ENCODE measurements at regions not wholly inside any gene's neighbourhood (a gene's known extent, or its start where the extent isn't known, plus 50 kb on each side); places are given as distances from the start of the nearest gene placed in this dataset.

DNA sequence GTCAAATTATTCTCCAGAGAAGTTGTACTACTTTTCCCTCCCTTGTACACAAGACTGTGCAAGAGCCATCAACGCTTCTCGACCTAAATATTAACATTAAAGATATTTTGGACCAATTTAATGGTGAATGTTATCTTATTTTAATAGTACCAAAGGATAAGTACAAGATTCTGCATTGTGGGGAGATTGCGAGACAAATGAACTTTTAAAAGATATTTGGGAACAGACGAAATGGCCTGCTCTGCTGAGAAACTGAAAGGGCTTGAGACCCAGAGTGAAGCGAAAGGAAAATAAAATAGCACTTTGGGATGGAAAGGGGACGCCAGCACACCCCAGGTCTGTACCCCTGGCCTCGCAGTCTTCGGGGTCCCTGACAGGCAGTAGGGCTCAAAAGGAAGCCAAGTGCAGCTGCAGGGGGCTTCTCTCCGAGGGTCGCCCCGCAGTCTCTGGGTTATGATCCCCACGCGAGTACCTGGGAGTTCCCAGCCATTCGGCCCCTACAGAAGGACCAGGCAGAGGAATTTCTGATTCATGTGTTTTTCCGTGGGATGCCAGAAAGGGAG, 97.6 kb upstream of the VGLL3 start:
- Mint-ChIP-seq H3K27ac (peak overlapping the region in 2 of 6 donors; percentile 7 to 50), H3K36me3 (no peaks in the 10 kb centered on the region), H3K9me3 (no peaks in the 10 kb centered on the region), H3K4me1 (peaks cover 10 to 13% (median 11%) of the 10 kb centered on the region in 3 donors), H3K4me3 (peak overlapping the region; percentile 76 to 91 (median 84)), H3K27me3 (peaks cover 5 to 12% (median 7%) of the 10 kb centered on the region in 3 donors)
- DNase-seq (no peak), ATAC-seq (ENCODE audit: low read depth in 2 of 2) (no peak)

GRCh38 chr3:87084868-87085267, 93.9 kb upstream of the VGLL3 start:
- Mint-ChIP-seq H3K36me3 (no peaks in the 10 kb centered on the region), H3K27ac (no peak overlapping the region), H3K9me3 (no peaks in the 10 kb centered on the region), H3K27me3 (peaks cover 2 to 11% (median 7%) of the 10 kb centered on the region in 3 donors), H3K4me3 (no peak overlapping the region), H3K4me1 (peaks cover 9 to 12% (median 9%) of the 10 kb centered on the region in 3 donors)
- no peak for DNase-seq
- ATAC-seq (ENCODE audit: low read depth in 2 of 2): no peak

DNA sequence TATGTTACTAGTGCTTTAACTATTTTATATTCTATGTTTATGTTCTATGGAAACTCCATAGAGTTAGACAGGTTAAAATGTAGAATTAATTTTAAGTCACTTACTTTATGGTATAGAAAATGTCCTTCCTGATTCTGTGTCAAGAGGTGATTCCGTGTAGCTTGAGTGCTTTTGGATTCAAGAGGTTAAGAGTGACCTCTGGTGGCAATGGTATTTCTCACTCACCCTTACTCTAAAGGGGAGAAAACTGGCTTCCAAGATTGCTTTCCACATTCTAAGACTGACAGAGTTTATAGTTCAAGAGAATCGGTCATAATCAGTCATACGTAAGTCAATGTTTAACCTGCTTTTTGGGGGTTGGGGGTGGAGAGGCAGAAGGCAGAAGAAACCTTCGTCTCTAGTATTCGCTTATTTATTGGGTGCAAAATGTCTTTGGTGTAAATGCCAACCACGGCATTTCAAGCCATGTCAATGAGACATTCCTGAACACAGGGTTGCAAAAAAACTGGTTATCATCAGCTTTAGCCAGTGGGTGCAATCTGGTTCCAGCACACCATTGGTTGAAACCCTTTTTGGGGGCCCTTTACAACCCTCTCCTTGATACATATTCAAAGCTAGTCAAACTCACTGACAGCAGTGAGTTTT, 92.0 kb upstream of the VGLL3 start:
- H3K27me3 Mint-ChIP-seq: peaks cover 0 to 5% (median 0%) of the 10 kb centered on the region in 3 donors

DNA sequence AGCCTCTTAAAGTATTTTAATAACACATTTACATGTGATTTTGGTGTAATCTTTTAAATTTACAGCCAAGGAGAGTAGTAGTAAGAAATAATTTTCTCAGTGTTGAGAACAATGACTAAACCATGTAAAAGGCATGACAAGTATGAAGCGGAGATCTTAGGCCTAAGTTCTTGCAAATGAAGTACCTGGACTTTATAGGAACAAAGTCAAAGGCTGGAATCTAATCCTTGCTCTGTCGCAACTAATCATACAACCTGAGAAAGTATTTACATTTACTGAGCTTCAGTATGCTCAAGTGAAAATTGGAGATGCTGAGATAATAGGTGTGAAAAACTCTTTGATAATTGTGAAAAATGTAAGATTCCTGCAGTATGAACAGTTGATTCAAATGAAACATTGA, 86.4 kb upstream of the VGLL3 start:
- Mint-ChIP-seq H3K9me3 (no peaks in the 10 kb centered on the region), H3K27me3 (no peaks in the 10 kb centered on the region), H3K4me3 (no peak overlapping the region), H3K4me1 (no peaks in the 10 kb centered on the region), H3K27ac (no peak overlapping the region), H3K36me3 (no peaks in the 10 kb centered on the region)
- DNase-seq (no peak), ATAC-seq (ENCODE audit: low read depth in 2 of 2) (no peak)

More for the DNA sequence above, 92.0 kb upstream of the VGLL3 start:
- H3K36me3 Mint-ChIP-seq: no peaks in the 10 kb centered on the region
- no peaks in the 10 kb centered on the region for H3K9me3 Mint-ChIP-seq
- no peak for ATAC-seq (ENCODE audit: low read depth in 2 of 2)
- no peak for DNase-seq
- no peak overlapping the region for H3K27ac Mint-ChIP-seq
- no peaks in the 10 kb centered on the region for H3K4me1 Mint-ChIP-seq
- no peak overlapping the region for H3K4me3 Mint-ChIP-seq

GRCh38 chr3:87076946-87077345, 86.0 kb upstream of the VGLL3 start:
- DNase-seq: no peak
- no peak for ATAC-seq (ENCODE audit: low read depth in 2 of 2)
- Mint-ChIP-seq H3K27ac (no peak overlapping the region), H3K4me3 (no peak overlapping the region), H3K36me3 (no peaks in the 10 kb centered on the region), H3K4me1 (no peaks in the 10 kb centered on the region), H3K9me3 (no peaks in the 10 kb centered on the region), H3K27me3 (no peaks in the 10 kb centered on the region)

GRCh38 chr3:87073496-87074145, 82.7 kb upstream of the VGLL3 start:
- H3K27me3 Mint-ChIP-seq: no peaks in the 10 kb centered on the region
- no peak overlapping the region for H3K4me3 Mint-ChIP-seq
- H3K36me3 Mint-ChIP-seq: no peaks in the 10 kb centered on the region
- DNase-seq: no peak
- no peaks in the 10 kb centered on the region for H3K4me1 Mint-ChIP-seq
- no peak overlapping the region for H3K27ac Mint-ChIP-seq
- ATAC-seq (ENCODE audit: low read depth in 2 of 2): no peak
- H3K9me3 Mint-ChIP-seq: no peaks in the 10 kb centered on the region

DNA sequence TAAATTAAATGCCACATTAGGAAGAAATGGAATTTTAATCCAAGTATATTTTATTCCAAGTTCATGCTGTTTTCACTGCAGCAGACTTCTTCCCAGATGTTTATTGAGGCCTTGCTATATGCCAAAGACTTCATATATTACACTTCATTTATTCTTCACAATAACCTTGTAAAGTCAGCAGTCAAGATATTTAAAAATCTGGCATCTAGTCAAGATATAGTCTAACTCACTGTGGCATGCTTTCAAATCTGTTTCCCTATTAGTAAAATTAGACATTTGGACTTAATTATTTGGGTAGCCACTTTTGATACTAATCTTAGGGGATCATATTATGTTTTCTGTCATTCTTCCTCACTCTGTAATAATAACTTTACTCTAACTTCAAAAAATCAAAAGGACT, 81.5 kb upstream of the VGLL3 start:
- H3K9me3 Mint-ChIP-seq: no peaks in the 10 kb centered on the region

DNA sequence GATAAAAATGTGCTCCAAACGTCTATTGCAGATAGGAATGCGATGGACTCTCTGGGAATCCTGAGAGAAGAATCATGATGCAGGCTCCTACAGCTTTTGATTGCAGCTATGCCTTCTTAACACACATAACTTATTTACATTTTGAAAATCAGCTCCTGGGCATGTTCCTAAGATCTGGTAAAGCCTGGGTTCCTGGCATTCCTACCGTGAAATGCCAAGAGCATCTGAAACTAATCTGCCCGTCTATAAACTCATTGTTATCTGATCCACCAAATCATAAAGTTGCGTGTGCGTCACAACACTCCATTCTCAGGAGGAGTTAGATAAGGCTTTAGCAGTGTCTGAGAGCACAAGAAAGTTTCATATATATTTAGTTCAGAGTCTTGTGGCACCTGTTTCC, 79.0 kb upstream of the VGLL3 start:
- Mint-ChIP-seq H3K4me3 (no peak overlapping the region), H3K27ac (no peak overlapping the region), H3K36me3 (no peaks in the 10 kb centered on the region), H3K4me1 (no peaks in the 10 kb centered on the region), H3K27me3 (peaks cover 0 to 2% (median 0%) of the 10 kb centered on the region in 3 donors), H3K9me3 (no peaks in the 10 kb centered on the region)
- DNase-seq (no peak), ATAC-seq (ENCODE audit: low read depth in 2 of 2) (no peak)

More for the DNA sequence above, 81.5 kb upstream of the VGLL3 start:
- ATAC-seq (ENCODE audit: low read depth in 2 of 2) (no peak), DNase-seq (no peak)
- Mint-ChIP-seq H3K4me1 (no peaks in the 10 kb centered on the region), H3K4me3 (no peak overlapping the region), H3K27ac (no peak overlapping the region), H3K27me3 (no peaks in the 10 kb centered on the region), H3K36me3 (no peaks in the 10 kb centered on the region)

DNA sequence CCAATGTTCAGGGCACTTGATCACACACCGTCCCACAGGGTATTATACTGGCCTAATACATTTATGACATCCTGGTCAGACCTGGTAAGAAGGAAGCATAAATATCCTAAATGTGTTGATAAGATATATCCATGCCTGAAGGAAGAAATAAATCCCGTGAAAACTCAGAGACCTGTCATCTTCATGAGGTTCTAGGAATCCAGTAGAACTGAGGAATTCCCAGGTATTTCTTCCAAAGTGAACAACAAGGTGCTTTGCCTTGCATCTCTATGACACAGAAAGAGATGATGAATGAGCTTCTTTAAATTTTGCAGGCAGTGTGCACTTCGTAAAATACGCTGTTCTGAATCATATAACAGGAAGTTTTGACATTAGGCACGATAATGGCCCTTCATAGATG, 78.1 kb upstream of the VGLL3 start:
- Mint-ChIP-seq H3K27ac (no peak overlapping the region), H3K4me3 (no peak overlapping the region), H3K27me3 (peaks cover 0 to 3% (median 0%) of the 10 kb centered on the region in 3 donors), H3K36me3 (no peaks in the 10 kb centered on the region), H3K4me1 (no peaks in the 10 kb centered on the region), H3K9me3 (no peaks in the 10 kb centered on the region)
- ATAC-seq (ENCODE audit: low read depth in 2 of 2) (no peak), DNase-seq (no peak)

GRCh38 chr3:87062685-87063084, 71.7 kb upstream of the VGLL3 start:
- Mint-ChIP-seq H3K4me3 (no peak overlapping the region), H3K9me3 (peaks cover 0 to 7% (median 0%) of the 10 kb centered on the region in 7 donors), H3K4me1 (no peaks in the 10 kb centered on the region), H3K27ac (no peak overlapping the region), H3K27me3 (peaks cover 0 to 6% (median 6%) of the 10 kb centered on the region in 3 donors), H3K36me3 (no peaks in the 10 kb centered on the region)
- no peak for DNase-seq
- no peak for ATAC-seq (ENCODE audit: low read depth in 2 of 2)

DNA sequence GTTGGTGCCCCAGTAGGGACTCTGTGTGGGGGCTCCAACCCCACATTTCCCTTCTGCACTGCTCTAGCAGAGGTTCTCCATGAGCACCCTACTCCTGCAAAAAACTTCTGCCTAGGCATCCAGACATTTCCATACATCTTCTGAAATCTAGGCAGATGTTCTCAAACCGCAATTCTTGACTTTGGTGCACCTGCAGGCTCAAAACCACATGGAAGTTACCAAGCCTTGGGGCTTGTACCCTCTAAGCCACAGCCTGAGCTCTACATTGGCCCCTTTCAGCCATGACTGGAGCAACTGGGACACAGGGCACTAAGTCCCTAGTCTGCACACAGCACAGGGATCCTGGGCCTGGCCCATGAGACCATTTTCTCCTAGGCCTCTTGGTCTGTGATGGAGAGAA, 66.5 kb upstream of the VGLL3 start:
- Mint-ChIP-seq H3K9me3 (peaks cover 0 to 11% (median 3%) of the 10 kb centered on the region in 7 donors), H3K27ac (no peak overlapping the region), H3K36me3 (no peaks in the 10 kb centered on the region), H3K4me3 (no peak overlapping the region), H3K4me1 (no peaks in the 10 kb centered on the region), H3K27me3 (no peaks in the 10 kb centered on the region)
- DNase-seq: no peak
- ATAC-seq (ENCODE audit: low read depth in 2 of 2): no peak

GRCh38 chr3:87053553-87053952, 62.6 kb upstream of the VGLL3 start:
- no peaks in the 10 kb centered on the region for H3K4me1 Mint-ChIP-seq
- H3K27me3 Mint-ChIP-seq: no peaks in the 10 kb centered on the region
- H3K27ac Mint-ChIP-seq: no peak overlapping the region
- H3K9me3 Mint-ChIP-seq: peaks cover 0 to 11% (median 3%) of the 10 kb centered on the region in 7 donors
- ATAC-seq (ENCODE audit: low read depth in 2 of 2) (no peak), DNase-seq (no peak)
- H3K4me3 Mint-ChIP-seq: no peak overlapping the region
- H3K36me3 Mint-ChIP-seq: no peaks in the 10 kb centered on the region

- peaks cover 0 to 4% (median 1%) of the 10 kb centered on the region in 7 donors for H3K9me3 Mint-ChIP-seq
- no peaks in the 10 kb centered on the region for H3K36me3 Mint-ChIP-seq
- DNase-seq (no peak), ATAC-seq (ENCODE audit: low read depth in 2 of 2) (no peak)
- no peaks in the 10 kb centered on the region for H3K4me1 Mint-ChIP-seq
- H3K4me3 Mint-ChIP-seq: no peak overlapping the region
- H3K27ac Mint-ChIP-seq: no peak overlapping the region
- H3K27me3 Mint-ChIP-seq: no peaks in the 10 kb centered on the region
These were observed 61.7 kb upstream of the VGLL3 start for GRCh38 chr3:87052499-87053260.

DNA sequence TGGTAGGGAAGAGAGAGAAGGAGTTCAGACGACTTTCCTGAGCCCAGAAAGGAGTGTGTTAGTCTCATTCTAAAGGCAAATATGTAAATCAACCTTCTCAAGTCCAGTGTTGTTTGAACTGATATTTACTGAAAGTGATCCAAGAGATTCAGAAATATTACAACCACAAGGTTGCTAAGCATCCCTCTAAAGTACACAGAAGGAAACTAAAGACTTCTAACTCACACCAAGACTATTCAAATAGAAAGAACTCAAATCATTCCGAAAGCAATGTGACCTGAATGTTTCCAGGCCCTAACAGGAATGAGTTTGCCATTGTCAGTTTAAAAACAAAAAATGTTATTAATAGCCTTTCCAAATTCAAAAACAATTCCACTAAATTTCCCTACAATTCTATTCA, 56.9 kb upstream of the VGLL3 start:
- ATAC-seq (ENCODE audit: low read depth in 2 of 2) (no peak), DNase-seq (no peak)
- Mint-ChIP-seq H3K4me3 (no peak overlapping the region), H3K27ac (no peak overlapping the region), H3K36me3 (no peaks in the 10 kb centered on the region), H3K27me3 (no peaks in the 10 kb centered on the region), H3K4me1 (no peaks in the 10 kb centered on the region), H3K9me3 (peaks cover 0 to 1% (median 0%) of the 10 kb centered on the region in 7 donors)

All from naive B cell (primary cell).